ENCODE measurements at regions not wholly inside any gene's neighbourhood (a gene's known extent, or its start where the extent isn't known, plus 50 kb on each side); places are given as distances from the start of the nearest gene placed in this dataset.
"Not testable (repeated sequence)": the region's sequence is repeated elsewhere in the genome, so short reads cannot be mapped to it uniquely, and the experiment has no call there.

DNA sequence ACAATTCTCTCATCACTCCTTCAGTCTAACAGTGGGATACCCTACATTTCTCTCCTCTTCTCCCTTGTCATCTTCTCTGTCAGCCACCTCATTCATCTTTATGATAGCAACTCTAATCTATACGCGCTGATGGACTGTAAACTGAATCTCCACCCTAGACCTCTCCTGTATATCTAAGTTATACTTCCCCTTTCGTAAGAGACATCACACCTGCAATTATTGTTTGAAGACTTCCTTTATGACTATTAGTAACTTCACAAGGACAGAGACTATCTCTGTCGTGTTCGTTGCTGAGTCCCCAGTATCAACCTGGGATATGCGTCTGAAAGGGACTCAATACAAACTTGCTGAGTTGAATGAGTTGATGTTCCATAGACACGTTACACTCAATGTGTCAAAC lies 263.2 kb downstream of the IRS1 start:
- H3K9me3 ChIP-seq (ENCODE audit: severe bottlenecking), result no peaks in the 10 kb centered on the region
- DNase-seq, result no peak
- TF ChIP-seq, protein P1, sequence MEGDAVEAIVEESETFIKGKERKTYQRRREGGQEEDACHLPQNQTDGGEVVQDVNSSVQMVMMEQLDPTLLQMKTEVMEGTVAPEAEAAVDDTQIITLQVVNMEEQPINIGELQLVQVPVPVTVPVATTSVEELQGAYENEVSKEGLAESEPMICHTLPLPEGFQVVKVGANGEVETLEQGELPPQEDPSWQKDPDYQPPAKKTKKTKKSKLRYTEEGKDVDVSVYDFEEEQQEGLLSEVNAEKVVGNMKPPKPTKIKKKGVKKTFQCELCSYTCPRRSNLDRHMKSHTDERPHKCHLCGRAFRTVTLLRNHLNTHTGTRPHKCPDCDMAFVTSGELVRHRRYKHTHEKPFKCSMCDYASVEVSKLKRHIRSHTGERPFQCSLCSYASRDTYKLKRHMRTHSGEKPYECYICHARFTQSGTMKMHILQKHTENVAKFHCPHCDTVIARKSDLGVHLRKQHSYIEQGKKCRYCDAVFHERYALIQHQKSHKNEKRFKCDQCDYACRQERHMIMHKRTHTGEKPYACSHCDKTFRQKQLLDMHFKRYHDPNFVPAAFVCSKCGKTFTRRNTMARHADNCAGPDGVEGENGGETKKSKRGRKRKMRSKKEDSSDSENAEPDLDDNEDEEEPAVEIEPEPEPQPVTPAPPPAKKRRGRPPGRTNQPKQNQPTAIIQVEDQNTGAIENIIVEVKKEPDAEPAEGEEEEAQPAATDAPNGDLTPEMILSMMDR (IDR thresholded peaks at IDR 0.05; ENCODE audit: low read depth, low read length), result no peak
- H3K27ac ChIP-seq, result no peak overlapping the region
- no peaks in the 10 kb centered on the region for H3K36me3 ChIP-seq
- no peaks in the 10 kb centered on the region for H3K27me3 ChIP-seq (ENCODE audit: insufficient read depth, low read depth, severe bottlenecking)
- no peak overlapping the region for H3K4me3 ChIP-seq (ENCODE audit: low read depth, low read length)

DNA sequence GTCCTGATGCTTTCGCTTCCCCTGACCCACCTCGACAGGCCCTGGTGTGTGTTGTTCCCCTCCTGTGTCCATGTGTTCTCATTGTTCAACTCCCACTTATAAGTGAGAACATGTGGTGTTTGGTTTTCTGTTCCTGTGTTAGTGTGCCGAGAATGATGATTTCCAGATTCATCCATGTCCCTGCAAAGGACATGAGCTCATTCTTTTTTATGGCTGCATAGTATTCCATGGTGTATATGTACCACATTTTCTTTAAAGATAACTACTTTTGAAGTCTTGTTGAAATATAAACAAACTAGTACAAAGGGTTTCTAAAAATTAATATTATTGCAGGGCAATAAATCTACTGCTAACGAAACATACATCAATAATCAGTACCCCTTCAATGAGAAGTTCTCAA lies 266.6 kb downstream of the IRS1 start:
- H3K9me3 ChIP-seq (ENCODE audit: severe bottlenecking); DNase-seq; H3K4me3 ChIP-seq (ENCODE audit: low read depth, low read length); H3K27me3 ChIP-seq (ENCODE audit: insufficient read depth, low read depth, severe bottlenecking); H3K36me3 ChIP-seq; H3K27ac ChIP-seq: not testable (repeated sequence)

DNA sequence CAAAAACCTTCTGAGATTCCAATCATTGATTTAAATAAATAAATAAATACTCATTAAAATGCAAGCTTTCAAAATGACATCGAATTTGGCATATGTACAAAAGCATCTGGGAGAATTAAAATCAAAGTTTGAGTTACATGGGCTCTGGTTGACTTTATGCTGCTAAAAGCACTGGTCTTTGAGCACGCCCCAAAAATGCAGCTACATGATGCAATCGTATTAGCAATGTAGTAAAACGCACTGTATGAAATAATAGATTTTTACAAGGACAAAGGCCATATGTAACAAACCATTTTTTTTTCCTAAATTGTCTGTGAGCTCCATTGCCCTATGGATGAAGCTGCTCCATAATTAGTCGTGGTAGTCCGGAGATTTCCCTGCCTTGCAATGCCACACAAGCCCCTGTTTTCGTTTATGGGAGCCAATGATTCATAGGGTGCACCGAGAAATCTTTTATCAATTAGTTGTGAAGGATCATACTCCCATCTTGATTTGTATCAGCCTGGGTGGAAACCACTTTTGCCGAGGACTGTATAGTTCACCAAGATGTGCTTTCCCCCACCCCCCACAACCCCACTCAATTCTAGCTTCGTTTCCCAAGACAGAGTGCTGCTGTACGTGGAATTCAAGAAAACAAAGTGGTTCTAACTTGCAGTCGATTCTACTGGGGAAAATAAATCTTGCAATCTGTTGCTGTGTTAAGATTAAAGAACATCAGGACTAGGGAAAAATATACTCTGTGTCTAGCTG lies 268.4 kb downstream of the IRS1 start:
- Histone ChIP-seq H3K27ac (no peak overlapping the region), H3K4me3 (ENCODE audit: low read depth, low read length) (no peak overlapping the region), H3K27me3 (ENCODE audit: insufficient read depth, low read depth, severe bottlenecking) (no peaks in the 10 kb centered on the region), H3K36me3 (no peaks in the 10 kb centered on the region), H3K9me3 (ENCODE audit: severe bottlenecking) (no peaks in the 10 kb centered on the region)
- TF ChIP-seq, protein P1 (IDR thresholded peaks at IDR 0.05; ENCODE audit: low read depth, low read length), result no peak
- no peak for DNase-seq

DNA sequence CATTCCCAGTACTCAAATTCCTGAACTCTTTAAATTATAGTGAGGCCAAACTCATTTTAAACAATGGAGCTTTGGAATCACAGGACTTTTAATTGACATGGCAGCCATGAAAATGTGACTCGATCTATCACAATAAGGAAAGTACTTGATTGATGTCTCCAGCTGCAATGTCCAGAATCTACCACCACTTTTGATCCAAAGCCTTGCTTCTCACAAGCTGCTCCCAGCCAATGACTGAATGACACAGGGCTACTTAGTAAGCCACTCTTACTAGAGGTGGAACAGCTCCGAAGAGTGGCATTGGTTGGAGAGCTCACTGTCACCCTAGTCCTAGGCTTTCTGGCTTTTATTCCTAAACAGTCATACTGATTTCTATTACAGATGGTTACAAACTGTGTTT lies 270.1 kb downstream of the IRS1 start:
- no peak overlapping the region for H3K4me3 ChIP-seq (ENCODE audit: low read depth, low read length)
- H3K9me3 ChIP-seq (ENCODE audit: severe bottlenecking), result no peaks in the 10 kb centered on the region
- H3K36me3 ChIP-seq, result no peaks in the 10 kb centered on the region
- TF ChIP-seq, protein P1 (IDR thresholded peaks at IDR 0.05; ENCODE audit: low read depth, low read length), result no peak
- DNase-seq, result no peak
- no peak overlapping the region for H3K27ac ChIP-seq
- no peaks in the 10 kb centered on the region for H3K27me3 ChIP-seq (ENCODE audit: insufficient read depth, low read depth, severe bottlenecking)

DNA sequence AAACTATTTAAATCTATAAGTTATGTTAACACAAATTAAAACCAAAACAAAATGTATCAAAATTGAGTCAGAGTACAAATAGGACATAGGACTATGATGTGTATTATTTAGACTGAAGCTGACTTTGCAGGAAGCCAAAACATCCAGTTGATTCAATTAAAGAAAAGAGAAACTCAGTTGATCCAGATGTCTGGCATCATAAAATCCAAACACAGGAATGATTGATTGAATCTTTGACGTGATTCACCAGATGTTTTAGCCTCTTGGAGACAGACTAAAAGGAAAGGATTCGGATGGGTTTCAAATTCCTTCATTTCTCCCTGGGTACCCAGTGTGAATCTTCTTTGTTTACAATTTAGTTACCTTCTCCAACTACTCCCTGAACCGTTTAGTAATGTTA lies 272.9 kb downstream of the IRS1 start:
- TF ChIP-seq, protein P1 (IDR thresholded peaks at IDR 0.05; ENCODE audit: low read depth, low read length), result no peak
- Histone ChIP-seq H3K4me3 (ENCODE audit: low read depth, low read length) (no peak overlapping the region), H3K27ac (no peak overlapping the region), H3K27me3 (ENCODE audit: insufficient read depth, low read depth, severe bottlenecking) (no peaks in the 10 kb centered on the region), H3K36me3 (no peaks in the 10 kb centered on the region), H3K9me3 (ENCODE audit: severe bottlenecking) (no peaks in the 10 kb centered on the region)
- DNase-seq, result no peak

DNA sequence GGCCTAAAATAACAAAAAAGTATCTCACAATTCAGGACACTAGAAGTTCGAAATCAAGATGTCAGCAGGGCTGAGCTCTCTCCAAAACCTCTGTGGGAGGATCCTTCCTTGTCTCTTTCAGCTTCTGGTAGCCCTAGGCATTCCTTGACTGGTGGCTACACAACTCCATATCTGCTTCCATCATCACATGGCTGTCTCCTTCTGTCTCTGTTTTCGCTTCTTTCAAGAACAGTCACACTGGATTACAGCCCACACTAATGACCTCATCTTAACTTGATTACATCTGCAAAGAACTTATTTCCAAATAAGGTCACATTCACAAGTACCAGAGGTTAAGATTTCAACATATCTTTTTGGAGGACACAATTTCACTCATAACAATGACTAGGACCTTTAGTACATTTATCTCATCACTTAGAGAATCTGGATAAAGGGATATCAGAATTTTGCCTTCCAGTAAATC lies 275.2 kb downstream of the IRS1 start:
- H3K27me3 ChIP-seq (ENCODE audit: insufficient read depth, low read depth, severe bottlenecking), result no peaks in the 10 kb centered on the region
- TF ChIP-seq, protein P1 (IDR thresholded peaks at IDR 0.05; ENCODE audit: low read depth, low read length), result no peak
- no peak for DNase-seq
- H3K4me3 ChIP-seq (ENCODE audit: low read depth, low read length), result no peak overlapping the region
- no peaks in the 10 kb centered on the region for H3K36me3 ChIP-seq
- H3K9me3 ChIP-seq (ENCODE audit: severe bottlenecking), result no peaks in the 10 kb centered on the region
- H3K27ac ChIP-seq, result no peak overlapping the region

All from WERI-Rb-1 (cell line).